PC-3 (cell line): ENCODE measurements at regions not wholly inside any gene's neighbourhood (a gene's known extent, or its start where the extent isn't known, plus 50 kb on each side); places are given as distances from the start of the nearest gene placed in this dataset.
"Not testable (repeated sequence)": the region's sequence is repeated elsewhere in the genome, so short reads cannot be mapped to it uniquely, and the experiment has no call there.

ENCODE experiments used
- ATAC-seq: fragments of 200-7000 bp; cut with Tn5 transposase; 2 replicates; pipeline ENCODE4 v1.9.1; 2020; ENCODE audit warnings: mild to moderate bottlenecking, moderate library complexity
- BruUV-seq: library from RNA; stranded (reverse); fragments of 400-500 nt; replicated peaks from 2 replicates; lab custom pipeline; 2021; lab: Mats Ljungman, UMichigan
- CTCF ChIA-PET: fragments of 300-600 bp; sonication (Branson Sonifier 250); formaldehyde crosslinking; loops from one replicate; lab custom pipeline; 2022; ENCODE audit warnings: antibody characterized with exemption; lab: Charles Lee
- POLR2A ChIA-PET: fragments of 300-600 bp; sonication (Branson Sonifier 250); formaldehyde crosslinking; loops from one replicate; lab custom pipeline; 2022; ENCODE audit warnings: antibody characterized with exemption; ENCODE audit not compliant: unreplicated experiment; lab: Charles Lee
- DNase-seq: peaks from one replicate; pipeline ENCODE4 v3.0.0-alpha.2; 2015
- H2AFZ ChIP-seq: fragments of 300-600 bp; sonication (generic); 2 replicates; pipeline ENCODE4 v1.6.0; 2016; ENCODE audit warnings: antibody characterized with exemption, low read length
- H3F3A ChIP-seq: fragments of 300-600 bp; sonication (generic); one replicate; pipeline ENCODE4 v1.6.0; 2017; ENCODE audit warnings: antibody characterized with exemption, low read length, control low read depth, mild to moderate bottlenecking; ENCODE audit not compliant: unreplicated experiment
- H3K27ac ChIP-seq: fragments of 300-600 bp; sonication (generic); 2 replicates; pipeline ENCODE4 v1.5.1; 2016; ENCODE audit warnings: mild to moderate bottlenecking, low read length
- H3K27me3 ChIP-seq: fragments of 300-600 bp; sonication (generic); 2 replicates; pipeline ENCODE4 v1.6.1; 2016; ENCODE audit warnings: low read length, mixed read lengths
- H3K36me3 ChIP-seq: fragments of 300-600 bp; sonication (generic); 2 replicates; pipeline ENCODE4 v1.6.1; 2016; ENCODE audit warnings: low read depth, mixed run types, low read length, mixed read lengths
- H3K4me1 ChIP-seq: fragments of 300-600 bp; sonication (generic); 2 replicates; pipeline ENCODE4 v1.5.1; 2016; ENCODE audit warnings: low read length; ENCODE audit not compliant: insufficient read depth
- H3K4me2 ChIP-seq: fragments of 300-600 bp; sonication (generic); 2 replicates; pipeline ENCODE4 v1.6.0; 2016; ENCODE audit warnings: low read length
- H3K4me3 ChIP-seq: fragments of 300-600 bp; sonication (generic); 2 replicates; pipeline ENCODE4 v1.5.1; 2016; ENCODE audit warnings: mild to moderate bottlenecking, low read length, mixed read lengths
- H3K79me2 ChIP-seq: fragments of 300-600 bp; sonication (generic); 2 replicates; pipeline ENCODE4 v1.6.1; 2017; ENCODE audit warnings: low read length, mixed read lengths
- H3K9ac ChIP-seq: fragments of 300-600 bp; sonication (generic); 2 replicates; pipeline ENCODE4 v1.6.0; 2016; ENCODE audit warnings: mild to moderate bottlenecking, low read length
- H3K9me2 ChIP-seq: fragments of 300-600 bp; sonication (generic); replicated peaks from 2 replicates; pipeline ENCODE4 v1.6.1; 2016; ENCODE audit warnings: mixed run types, low read length, mixed read lengths
- H3K9me3 ChIP-seq: fragments of 300-600 bp; sonication (generic); 2 replicates; pipeline ENCODE4 v1.6.1; 2016; ENCODE audit warnings: low read length, mixed read lengths
- H4K20me1 ChIP-seq: fragments of 300-600 bp; sonication (generic); 2 replicates; pipeline ENCODE4 v1.6.1; 2016; ENCODE audit warnings: low read length, mixed read lengths
- EZH2 ChIP-seq: fragments of 300-600 bp; sonication (generic); IDR thresholded peaks from one replicate; pipeline ENCODE4 v1.6.1; 2017; ENCODE audit warnings: antibody characterized with exemption, mild to moderate bottlenecking, low read length; ENCODE audit not compliant: unreplicated experiment
- EZH2phosphoT487 ChIP-seq: fragments of 300-600 bp; sonication (generic); IDR thresholded peaks from 2 replicates; pipeline ENCODE4 v1.6.1; 2018; ENCODE audit warnings: mild to moderate bottlenecking, antibody characterized with exemption, low read length, borderline replicate concordance
- intact Hi-C: fragments of 100-400 bp; cut with micrococcal nuclease; formaldehyde crosslinking; loops from 2 replicates; pipeline ENCODE4 v1.9.0; 2023
- TF ChIP-seq, protein P1 (sequence below): fragments of 300-600 bp; sonication (generic); conservative IDR thresholded peaks from 2 replicates; pipeline ENCODE4 v1.5.1; 2017; ENCODE audit warnings: antibody characterized with exemption, low read depth, mild to moderate bottlenecking, low read length

GRCh38 chr2:58339548-58340243 lies 98.6 kb upstream of the FANCL start:
- intact Hi-C loops = loop anchor here (1.0 to 10.0 kb wide), 4 partner anchors 40 to 433 kb away; no protein-coding TSS in a partner anchor
- H3K9me2 ChIP-seq = no peaks in the 10 kb centered on the region

DNA sequence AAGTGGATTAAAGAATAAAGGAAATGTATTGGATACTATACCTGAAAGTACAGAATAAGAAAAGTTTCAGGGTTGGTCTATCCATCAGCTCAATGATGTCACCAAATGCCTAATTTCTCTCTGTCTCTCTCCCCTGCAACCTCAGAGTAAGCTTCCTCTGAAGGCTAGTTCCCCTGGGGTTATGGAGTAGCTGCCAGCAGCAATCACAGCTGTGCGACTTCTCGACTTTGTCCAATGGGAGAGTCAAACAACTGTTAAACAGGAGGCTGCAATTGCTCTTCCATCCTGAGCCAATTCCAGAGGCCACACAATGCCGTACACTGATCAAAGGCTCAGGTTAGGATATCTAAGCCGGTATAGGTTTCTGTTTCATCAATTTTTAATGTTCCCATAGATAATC lies 95.3 kb upstream of the FANCL start:
- Histone ChIP-seq H3K4me2 (no peak overlapping the region), H3F3A (peaks cover 12% of the 10 kb centered on the region), H3K9me2 (no peaks in the 10 kb centered on the region), H3K9ac (no peak overlapping the region), H3K27me3 (no peaks in the 10 kb centered on the region), H3K9me3 (no peaks in the 10 kb centered on the region), H3K4me3 (no peak overlapping the region), H2AFZ (no peak overlapping the region), H3K79me2 (no peaks in the 10 kb centered on the region), H4K20me1 (no peaks in the 10 kb centered on the region), H3K36me3 (no peaks in the 10 kb centered on the region), H3K27ac (no peak overlapping the region), H3K4me1 (peaks cover 25% of the 10 kb centered on the region)
- ChIA-PET CTCF (interaction anchor here (0.6 kb wide), 1 partner anchor 431 kb away, joined by 3 read pairs; no protein-coding TSS in a partner anchor), POLR2A (no interaction called here)
- TF ChIP-seq EZH2 (no peak), EZH2phosphoT487 (no peak)
- TF ChIP-seq, protein P1, sequence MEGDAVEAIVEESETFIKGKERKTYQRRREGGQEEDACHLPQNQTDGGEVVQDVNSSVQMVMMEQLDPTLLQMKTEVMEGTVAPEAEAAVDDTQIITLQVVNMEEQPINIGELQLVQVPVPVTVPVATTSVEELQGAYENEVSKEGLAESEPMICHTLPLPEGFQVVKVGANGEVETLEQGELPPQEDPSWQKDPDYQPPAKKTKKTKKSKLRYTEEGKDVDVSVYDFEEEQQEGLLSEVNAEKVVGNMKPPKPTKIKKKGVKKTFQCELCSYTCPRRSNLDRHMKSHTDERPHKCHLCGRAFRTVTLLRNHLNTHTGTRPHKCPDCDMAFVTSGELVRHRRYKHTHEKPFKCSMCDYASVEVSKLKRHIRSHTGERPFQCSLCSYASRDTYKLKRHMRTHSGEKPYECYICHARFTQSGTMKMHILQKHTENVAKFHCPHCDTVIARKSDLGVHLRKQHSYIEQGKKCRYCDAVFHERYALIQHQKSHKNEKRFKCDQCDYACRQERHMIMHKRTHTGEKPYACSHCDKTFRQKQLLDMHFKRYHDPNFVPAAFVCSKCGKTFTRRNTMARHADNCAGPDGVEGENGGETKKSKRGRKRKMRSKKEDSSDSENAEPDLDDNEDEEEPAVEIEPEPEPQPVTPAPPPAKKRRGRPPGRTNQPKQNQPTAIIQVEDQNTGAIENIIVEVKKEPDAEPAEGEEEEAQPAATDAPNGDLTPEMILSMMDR = no peak
- no TSS peak for BruUV-seq
- ATAC-seq (no peak), DNase-seq (no peak)
- intact Hi-C loops = loop anchor here (10.0 kb wide), 1 partner anchor 202 kb away; no protein-coding TSS in a partner anchor

More at GRCh38 chr2:58339548-58340243, 98.6 kb upstream of the FANCL start:
- no TSS peak for BruUV-seq
- no peaks in the 10 kb centered on the region for H3K27me3 ChIP-seq
- H2AFZ ChIP-seq = no peak overlapping the region
- no peaks in the 10 kb centered on the region for H3K9me3 ChIP-seq
- H3K9ac ChIP-seq = peak overlapping the region; percentile 37
- TF ChIP-seq, protein P1 = no peak
- TF ChIP-seq EZH2 (no peak), EZH2phosphoT487 (no peak)
- no peaks in the 10 kb centered on the region for H3K36me3 ChIP-seq
- H3K4me2 ChIP-seq = peak overlapping the region; percentile 57
- H3K27ac ChIP-seq = peak overlapping the region; percentile 93
- no peak overlapping the region for H3K4me3 ChIP-seq
- peaks cover 25% of the 10 kb centered on the region for H3K4me1 ChIP-seq
- POLR2A ChIA-PET = interaction anchor here (0.7 kb wide), 1 partner anchor 385 kb away, joined by 3 read pairs; no protein-coding TSS in a partner anchor
- DNase-seq (peak; percentile 84), ATAC-seq (peak; percentile 68)
- H4K20me1 ChIP-seq = no peaks in the 10 kb centered on the region
- CTCF ChIA-PET = no interaction called here
- peaks cover 12% of the 10 kb centered on the region for H3F3A ChIP-seq
- no peaks in the 10 kb centered on the region for H3K79me2 ChIP-seq

- ATAC-seq = no peak
- H3K9me2 ChIP-seq = no peaks in the 10 kb centered on the region
- no peaks in the 10 kb centered on the region for H3K9me3 ChIP-seq
- peaks cover 6% of the 10 kb centered on the region for H3F3A ChIP-seq
- H3K4me3 ChIP-seq = no peak overlapping the region
- no peaks in the 10 kb centered on the region for H3K27me3 ChIP-seq
- no peaks in the 10 kb centered on the region for H3K79me2 ChIP-seq
- H3K9ac ChIP-seq = no peak overlapping the region
- H3K27ac ChIP-seq = no peak overlapping the region
- no peak overlapping the region for H3K4me2 ChIP-seq
- H4K20me1 ChIP-seq = no peaks in the 10 kb centered on the region
- peaks cover 13% of the 10 kb centered on the region for H3K4me1 ChIP-seq
- no TSS peak for BruUV-seq
- CTCF ChIA-PET = no interaction called here
- TF ChIP-seq, protein P1 = no peak
- no peak for TF ChIP-seq EZH2phosphoT487
- no peak for TF ChIP-seq EZH2
- no peak overlapping the region for H2AFZ ChIP-seq
- POLR2A ChIA-PET = no interaction called here
- intact Hi-C loops = loop anchor here (10.0 kb wide), 1 partner anchor 200 kb away; no protein-coding TSS in a partner anchor
- no peak for DNase-seq
- H3K36me3 ChIP-seq = no peaks in the 10 kb centered on the region
These were observed 93.3 kb upstream of the FANCL start for GRCh38 chr2:58334414-58334813.

DNA sequence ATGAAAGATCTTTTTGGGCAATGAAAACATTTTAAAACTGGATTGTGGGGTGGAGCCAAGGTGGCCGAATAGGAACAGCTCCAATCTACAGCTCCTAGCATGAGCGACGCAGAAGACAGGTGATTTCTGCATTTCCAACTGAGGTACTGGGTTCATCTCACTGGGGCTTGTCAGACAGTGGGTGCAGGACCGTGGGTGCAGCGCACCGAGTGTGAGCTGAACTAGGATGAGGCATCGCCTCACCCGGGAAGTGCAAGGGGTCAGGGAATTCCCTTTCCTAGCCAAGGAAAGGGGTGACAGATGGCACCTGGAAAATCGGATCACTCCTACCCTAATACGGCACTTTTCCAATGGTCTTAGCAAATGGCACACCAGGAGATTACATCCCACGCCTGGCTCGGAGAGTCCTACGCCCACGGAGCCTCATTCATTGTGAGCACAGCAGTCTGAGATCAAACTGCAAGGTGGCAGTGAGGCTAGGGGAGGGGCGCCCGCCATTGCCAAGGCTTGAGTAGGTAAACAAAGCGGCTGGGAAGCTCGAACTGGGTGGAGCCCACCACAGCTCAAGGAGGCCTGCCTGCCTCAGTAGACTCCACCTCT lies 84.3 kb upstream of the FANCL start:
- H3K27me3 ChIP-seq, H3K9me3 ChIP-seq, CTCF ChIA-PET, H3K36me3 ChIP-seq, H3K9me2 ChIP-seq, H2AFZ ChIP-seq, ATAC-seq, H3K79me2 ChIP-seq, H3F3A ChIP-seq, H3K9ac ChIP-seq, BruUV-seq, H4K20me1 ChIP-seq, POLR2A ChIA-PET, DNase-seq, H3K4me2 ChIP-seq, H3K4me3 ChIP-seq, H3K27ac ChIP-seq, H3K4me1 ChIP-seq, intact Hi-C loops: not testable (repeated sequence)
